GM19395 (cell line): ENCODE measurements at regions not wholly inside any gene's neighbourhood (a gene's known extent, or its start where the extent isn't known, plus 50 kb on each side); places are given as distances from the start of the nearest gene placed in this dataset.

ENCODE experiments used
- ATAC-seq: cut with Tn5 transposase; IDR thresholded peaks from one replicate; pipeline ENCODE4 v1.9.1; 2021; ENCODE audit warnings: mild to moderate bottlenecking, moderate library complexity; ENCODE audit not compliant: unreplicated experiment

DNA sequence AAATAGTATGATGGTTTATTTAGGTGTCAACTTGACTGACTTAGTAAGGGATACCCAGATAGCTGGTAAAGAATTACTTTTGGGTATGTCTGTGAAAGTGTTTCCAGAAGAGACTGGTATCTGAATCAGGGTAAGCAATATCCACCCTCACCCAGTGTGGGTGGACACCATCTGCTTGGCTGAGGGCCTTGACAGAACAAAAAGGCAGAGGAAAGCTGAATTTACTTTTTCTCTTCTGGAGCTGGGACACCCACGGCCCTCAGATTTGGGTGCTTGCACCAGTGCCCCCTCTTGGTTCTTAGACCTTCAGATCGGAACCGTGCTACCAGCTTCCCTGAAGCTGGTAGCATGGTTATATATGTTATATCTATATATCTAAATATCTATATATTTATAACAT lies 489.5 kb upstream of the MPDZ start:
- no peak for ATAC-seq

DNA sequence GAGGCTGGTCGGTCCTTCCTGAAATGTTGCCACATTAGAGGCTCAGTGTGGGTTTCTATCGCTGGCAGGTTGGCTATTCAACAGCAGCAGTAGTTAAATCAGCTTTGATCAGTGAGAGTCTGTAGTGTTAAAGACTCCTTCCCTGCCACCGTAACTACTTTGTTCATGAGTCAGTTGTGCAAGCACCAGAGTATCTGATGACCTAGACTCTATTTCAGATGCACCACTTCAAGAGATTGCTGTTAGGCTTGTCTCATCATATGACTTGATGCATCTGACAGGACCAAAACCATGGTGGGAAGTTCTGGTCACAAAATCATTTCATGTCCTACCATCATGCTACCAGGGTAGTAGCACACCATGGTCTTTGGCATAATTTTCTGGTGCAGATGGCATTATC lies 482.7 kb upstream of the MPDZ start:
- no peak for ATAC-seq

DNA sequence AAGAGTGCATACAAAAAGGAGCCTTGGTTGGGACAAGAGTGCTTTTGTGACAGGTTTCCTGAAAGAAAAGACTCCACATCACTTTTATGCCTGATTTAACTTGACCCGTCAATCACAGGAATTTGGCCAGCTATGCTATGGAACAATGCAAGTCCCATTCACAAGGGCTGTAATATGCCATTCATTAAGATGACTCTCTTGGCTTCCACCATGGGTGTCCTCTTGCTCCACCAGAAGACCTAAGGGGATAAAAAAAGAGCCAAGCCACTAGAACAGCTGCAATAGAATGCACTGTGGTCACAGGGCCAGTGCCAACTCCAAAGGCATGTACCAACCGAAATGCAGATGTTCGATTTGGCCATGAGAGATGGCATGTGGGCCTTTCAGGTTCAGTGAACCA lies 480.1 kb upstream of the MPDZ start:
- no peak for ATAC-seq

DNA sequence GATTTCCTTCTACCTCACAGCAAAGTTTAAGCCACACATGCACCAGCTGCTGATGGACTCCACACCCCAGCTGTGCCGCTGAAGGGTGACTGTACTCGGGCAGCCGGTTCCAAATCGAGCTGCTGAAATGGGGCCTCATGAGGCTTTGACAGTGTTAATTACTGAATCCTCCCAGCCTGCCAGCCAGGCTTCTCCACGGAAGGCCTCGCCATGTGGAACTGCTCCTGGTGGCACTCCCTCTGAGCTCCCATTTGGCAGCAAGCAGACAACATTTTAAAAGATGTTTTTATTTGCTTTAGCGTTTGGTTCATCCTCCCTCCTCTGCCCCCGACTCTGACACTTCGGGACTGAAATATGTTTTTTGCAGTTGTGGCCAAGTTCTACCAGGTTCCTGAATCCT lies 479.4 kb upstream of the MPDZ start:
- no peak for ATAC-seq

DNA sequence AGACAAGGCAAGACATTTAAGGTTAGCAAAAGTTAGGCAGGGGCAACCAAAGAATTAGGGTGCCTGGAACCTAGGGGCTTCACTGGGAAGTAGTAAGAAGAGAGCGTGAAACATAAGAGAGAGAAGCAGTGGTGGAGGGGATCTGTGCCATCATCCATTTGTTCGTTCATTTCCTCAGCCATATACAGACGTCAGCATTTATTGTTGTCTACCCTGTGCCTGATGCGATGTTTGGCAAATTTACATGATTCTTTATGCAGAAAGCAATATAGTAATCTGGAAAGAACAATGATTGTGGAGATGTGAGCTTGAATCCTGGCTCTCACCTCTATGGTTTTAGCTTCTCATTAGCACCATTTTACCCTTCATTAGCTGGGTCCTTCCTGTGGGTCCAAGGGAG lies 477.5 kb upstream of the MPDZ start:
- ATAC-seq, result no peak

DNA sequence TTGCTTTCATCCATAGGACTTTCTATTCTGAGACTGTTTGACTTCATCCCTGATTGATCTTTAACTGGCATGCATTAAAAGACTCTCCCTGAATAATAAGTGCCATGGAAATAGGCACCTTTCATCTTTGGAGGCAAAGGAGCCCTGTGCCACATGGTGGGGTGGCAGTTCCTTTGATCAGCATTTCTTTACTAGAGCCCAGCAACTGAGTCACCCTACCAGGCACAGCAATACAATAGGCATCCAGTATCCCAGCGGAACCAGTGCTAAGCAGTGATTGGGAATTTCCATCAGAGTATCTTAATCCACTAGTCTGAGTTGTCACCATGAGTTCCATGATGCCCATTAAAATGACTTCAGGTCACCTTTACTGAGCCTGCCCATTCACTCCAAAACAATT lies 476.1 kb upstream of the MPDZ start:
- no peak for ATAC-seq

DNA sequence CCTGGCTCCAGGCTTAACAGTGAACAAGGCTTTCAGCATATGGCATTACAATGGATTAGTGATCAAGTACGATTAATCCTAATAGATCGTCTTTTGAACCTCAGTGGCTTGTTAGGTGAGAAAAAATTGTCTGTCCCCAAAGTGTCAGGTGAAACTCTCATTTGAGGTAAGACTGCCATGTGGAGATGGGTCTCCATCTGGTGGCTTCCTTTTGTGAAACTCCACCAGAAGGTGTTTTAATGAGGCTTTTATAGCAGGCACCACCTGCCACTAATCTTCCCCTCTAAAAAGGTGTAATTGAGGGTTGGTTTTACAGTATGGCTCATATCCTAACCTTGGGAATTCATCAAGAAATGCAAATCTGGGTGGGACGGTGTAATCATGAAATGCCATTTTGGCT lies 471.1 kb upstream of the MPDZ start:
- ATAC-seq, result no peak

DNA sequence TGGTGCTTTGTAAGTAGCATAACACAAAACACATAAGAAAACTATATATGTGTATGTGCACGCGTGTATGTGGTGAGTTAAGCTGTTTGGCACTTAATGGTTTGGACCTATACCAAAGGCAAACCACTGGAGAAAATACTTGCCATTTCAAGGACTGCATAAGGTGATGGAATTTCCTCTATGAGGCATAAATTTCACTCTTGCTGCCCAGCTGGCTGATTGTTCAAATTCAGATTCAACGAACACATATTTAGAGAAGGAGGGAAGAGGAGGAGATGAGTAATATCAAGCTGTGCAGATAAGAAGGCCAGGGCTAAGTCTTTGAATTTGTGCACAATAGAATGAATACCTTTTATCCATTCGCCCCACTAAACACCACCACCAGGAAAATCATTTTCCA lies 470.6 kb upstream of the MPDZ start:
- ATAC-seq, result no peak

DNA sequence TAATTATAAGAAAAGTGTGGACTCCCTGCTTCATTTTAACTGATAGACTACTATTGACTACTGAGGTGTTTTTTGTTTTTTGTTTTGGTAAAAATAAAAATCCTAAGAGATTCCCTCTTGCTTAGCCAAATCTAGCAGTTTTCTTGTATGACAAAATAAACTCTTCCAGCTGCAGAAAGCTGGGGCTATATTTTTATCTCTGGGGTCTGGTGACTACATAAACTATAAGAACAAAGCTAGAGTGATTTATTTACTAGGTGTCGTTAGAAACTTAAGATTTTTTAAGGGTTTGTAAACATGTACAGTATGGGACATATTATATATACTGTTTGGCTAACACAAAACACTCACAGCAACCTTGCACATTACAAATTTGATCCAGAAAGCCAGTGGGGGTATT lies 467.4 kb upstream of the MPDZ start:
- no peak for ATAC-seq

DNA sequence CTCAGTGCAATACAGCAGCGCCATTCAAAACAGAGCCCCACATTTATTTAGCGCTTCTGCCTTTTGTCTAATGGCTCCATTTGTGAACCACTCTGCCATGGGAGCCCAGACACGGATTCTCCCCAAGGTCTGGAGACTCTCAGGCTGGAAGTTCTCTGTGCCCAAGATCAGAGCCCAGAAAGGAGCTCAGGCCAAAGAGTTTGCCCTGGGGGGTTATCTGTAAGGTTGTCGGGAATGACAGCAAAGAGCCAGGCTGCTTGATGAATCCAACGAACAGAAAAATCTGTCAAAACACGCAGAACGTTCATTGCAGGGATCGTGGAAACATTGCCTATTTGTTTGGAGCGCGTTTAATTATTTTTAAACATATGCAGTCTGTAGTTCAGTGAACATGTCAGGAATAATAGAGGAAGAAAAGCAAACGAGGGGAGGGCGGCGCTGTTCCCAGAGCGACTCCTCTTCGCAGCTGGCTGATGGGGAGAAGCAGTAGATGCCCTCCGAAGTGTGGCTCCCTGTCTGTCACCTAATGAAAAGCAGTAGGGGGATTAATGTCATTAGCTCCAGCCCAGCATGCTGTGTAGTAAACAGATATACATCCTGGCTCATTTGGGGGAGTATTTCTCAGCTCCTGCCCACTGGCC lies 464.9 kb upstream of the MPDZ start:
- ATAC-seq, result no peak

DNA sequence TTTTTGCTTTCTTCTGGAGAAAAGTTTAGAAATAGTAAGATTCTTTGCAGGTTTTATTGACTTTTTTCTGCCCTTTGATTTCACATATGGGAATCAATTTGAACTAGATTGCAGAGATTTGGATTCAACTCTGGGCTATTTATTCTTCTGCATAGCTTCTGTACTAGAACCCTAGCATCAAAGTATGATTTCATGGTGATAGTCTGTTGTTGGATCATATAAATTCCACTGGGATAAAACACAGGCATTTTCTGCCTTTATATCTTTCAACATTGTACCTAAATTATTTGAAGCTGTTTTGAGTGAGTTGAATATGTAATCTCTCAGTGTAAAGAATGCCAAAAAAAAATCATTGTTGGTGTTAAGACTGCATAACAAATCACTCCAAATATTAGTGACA lies 458.4 kb upstream of the MPDZ start:
- ATAC-seq, result no peak

DNA sequence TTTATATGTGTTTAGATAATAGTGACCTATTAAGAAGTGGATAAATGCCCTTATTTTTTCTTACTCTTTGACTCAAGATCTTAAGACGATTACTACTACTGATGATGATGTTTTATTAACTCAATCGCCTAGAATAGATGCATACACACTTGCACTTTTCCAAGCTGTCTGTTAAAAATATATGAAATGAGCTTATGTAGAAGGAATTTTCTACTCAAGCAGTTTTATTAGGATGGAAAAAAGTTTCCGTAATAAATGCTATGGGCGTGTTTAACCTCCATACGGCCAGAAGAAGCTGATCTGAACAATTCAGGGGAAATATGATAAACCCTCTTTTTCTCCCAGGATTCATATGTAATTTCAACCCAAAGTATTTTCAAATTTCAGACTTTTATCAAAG lies 455.7 kb upstream of the MPDZ start:
- ATAC-seq, result no peak

DNA sequence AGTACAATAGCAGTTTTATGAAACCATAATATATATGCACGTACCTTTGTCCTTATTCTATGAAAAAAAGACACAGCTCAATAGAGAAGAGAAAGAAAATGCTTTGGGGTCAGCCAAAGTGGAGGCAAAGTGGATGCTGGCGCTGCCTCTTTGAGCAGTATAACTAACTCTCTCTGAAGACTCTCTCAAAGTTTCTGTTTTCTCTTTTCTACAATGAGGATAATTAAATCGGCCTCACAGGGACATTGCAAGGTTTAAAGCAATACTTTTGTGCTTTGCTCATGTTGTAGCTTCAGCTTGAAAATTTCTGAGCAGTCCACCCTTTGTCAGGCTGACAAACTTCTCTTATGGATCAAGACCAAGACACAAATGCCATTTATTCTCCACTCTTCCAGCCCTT lies 455.1 kb upstream of the MPDZ start:
- ATAC-seq, result no peak

DNA sequence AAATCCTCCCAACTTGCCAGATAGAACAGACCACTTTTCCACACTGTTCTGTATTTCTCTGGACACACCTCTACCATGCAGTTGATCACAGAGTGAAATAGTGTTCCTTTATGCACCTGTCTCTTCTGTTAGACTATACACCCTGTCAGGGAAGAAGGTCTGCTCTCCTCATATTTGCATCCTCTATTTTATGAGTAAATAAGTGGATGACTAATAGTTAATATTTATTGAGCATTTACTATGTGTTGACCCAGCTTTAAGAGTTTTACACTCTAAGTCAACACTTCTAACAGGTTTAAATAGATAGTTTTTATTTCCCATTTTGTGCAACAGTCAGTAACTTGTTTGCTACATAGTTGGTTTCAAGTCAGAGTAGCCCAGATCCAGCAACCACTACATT lies 452.8 kb upstream of the MPDZ start:
- no peak for ATAC-seq

DNA sequence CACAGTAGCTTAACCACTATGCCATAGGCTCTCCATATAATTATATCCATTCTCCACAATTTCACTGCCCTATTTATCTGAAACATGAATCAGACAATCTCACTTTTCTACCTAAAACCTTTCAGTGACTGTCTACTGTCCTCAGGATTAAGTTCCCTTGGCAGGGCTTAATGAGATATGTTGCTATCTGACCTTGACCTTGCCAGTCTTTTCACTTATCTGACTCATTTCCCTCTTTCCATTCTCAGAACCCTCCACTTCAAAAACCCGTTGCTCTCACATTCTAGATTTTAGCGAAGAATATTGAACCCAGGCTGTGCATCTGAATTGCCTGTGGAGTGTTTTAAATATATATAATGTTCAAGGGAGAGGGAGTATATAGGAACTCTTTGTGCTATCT lies 452.1 kb upstream of the MPDZ start:
- no peak for ATAC-seq

DNA sequence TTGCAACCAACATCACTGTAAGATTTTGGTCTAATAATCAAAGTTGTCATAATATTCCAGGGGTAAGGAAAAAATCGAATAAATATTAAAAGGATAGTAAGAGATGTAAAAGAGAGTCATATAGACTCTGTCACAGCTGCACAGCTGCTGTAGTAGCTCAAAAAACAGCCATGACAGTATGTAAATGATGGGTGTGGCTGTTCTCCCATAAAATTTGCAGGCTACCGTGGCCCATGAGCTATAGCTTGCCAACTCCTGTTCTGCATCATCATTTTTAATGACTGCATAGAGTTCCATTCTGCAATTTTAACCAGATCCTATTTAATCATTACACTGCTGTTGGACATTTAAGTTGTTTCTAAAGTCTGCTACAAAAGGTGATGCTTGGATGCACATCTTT lies 450.5 kb upstream of the MPDZ start:
- ATAC-seq, result no peak

DNA sequence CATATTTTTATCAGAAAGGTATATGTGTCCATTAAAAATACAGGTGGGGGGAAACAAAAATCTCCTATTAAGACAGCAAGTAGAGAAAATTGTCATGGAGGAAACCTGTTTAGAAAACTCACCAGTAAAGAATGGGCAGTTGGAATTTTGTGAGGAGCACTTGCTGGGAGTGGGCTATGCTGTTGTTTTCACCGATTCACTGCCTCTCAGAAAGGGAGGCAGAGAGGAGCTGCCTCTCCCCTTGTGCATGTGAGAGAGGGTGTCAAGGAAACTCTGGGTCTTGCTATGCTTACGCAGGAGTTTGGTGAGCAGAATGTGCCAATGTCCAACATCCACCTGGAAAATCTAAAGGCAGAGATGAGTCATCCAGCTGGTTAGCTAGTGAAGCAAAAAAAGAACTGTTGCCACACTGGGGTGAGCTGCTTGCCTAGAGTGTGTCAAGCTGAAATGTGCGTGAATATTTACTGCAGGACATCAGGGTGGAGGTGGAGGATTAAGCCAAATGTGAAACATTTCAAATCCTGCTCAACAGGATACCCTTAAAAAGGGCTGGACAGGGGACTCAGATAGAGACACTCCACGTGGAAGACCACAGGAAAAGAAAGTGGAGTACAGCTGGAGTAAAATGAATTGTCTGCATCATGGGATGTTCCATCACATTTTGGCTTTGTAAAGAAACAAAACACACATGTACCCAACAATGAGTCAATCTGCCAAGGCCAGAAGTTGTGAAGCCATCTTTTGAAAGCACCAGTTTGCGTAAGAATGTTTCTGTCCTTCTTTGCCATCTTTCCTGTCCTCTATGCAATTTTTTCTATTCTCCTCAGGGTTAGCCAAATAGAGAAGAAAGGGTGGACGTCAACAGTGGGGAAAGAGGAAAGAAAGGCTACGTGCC lies 449.7 kb upstream of the MPDZ start:
- ATAC-seq, result no peak

DNA sequence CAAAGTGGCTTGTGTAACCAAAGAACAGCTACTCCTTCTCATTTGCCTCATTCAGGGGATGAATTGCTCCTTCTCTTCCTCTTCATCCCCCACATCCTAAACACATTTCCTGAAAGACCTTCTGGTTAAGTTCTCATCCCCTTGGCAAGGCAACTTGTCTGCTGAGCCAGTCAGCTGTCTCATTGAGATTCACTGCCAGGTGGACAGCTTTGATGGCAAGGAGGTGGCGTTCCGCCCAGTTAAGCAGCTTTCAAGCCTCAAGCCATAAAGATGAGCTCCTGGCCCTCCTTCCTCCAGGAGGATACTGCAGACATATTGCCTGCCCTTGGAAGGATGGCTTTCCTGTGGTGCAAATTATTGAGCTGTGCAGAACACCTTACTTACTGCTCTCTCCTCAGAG lies 448.6 kb upstream of the MPDZ start:
- ATAC-seq, result no peak

DNA sequence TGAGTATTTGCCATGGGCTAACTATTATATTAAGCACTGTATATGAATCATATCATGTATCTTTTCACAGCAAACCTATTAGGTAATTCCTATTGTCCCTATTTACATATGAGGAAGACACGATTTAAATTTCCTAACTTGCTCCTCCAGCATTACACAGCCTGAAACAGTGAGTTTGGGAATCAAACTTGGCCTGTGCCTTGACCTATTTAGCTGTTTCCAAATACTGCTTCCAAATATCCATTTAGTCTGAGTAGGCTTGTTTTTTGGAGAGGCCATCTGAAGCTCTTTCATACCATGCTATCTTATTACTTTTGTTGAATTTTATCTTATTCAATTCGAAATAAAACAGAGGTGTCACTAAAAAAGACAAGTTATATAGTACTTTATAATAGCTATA lies 447.3 kb upstream of the MPDZ start:
- ATAC-seq, result no peak

DNA sequence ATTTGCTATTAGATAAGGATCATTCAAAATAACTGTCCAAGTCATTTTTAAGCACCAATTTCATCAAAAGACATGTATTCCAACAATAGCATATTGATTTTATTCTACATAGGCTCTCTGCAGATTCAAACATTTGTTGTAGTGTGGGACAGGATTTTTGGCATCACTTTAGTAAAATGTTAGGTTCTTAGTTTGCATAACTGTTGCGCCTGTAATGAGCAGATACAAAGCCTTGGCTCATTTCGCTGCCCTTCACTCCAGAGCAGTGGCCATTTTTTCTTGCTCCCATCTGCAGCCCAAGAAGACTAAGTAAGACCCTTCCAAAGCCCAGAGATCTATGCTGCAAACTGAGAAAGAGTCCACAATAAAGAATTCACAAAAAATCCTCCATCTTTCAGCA lies 446.0 kb upstream of the MPDZ start:
- ATAC-seq, result no peak

DNA sequence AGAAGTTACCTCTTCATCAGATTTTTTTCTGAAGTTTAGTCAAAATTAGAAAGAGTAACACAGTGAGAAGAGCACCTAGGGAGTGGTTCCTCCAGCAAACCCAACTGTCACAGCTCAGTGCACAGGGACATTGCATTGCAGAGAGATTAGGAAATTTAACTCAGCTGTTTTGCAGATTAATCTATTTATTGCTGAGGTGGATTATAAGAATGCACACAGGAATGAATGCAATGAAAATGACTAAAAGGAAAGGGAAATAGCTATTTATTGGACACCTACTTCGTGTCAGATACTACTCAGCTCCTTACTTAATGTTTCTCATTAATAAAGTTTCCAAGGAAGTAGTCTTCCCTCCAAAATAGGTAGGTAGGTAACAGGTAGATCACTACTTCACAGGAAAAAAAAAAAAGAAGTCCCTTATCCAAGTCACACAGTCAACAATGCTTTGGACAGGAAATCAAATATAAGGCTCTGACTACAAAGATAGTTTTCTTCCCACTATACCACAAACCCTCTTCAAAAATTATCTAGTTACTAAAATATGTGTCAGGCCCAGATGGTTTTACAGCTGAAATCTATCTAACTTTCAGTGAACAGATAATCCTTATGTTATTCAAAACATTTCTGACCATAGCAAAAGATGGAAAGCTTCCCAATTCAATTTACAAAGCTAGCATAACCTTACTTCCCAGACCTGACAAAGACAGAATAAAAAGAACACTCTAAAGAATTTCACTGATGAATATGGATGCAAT lies 442.2 kb upstream of the MPDZ start:
- ATAC-seq, result no peak
